H1 (cell line): ENCODE measurements at regions not wholly inside any gene's neighbourhood (a gene's known extent, or its start where the extent isn't known, plus 50 kb on each side); places are given as distances from the start of the nearest gene placed in this dataset.

ENCODE experiments used
- CTCF ChIA-PET: fragments of 300-600 bp; sonication (Branson Sonifier 250); formaldehyde crosslinking; loops from one replicate; lab custom pipeline; 2021; ENCODE audit not compliant: partially characterized antibody; lab: Charles Lee
- POLR2A ChIA-PET: fragments of 300-600 bp; sonication (Branson Sonifier 250); formaldehyde crosslinking; loops from one replicate; lab custom pipeline; 2021; ENCODE audit warnings: inconsistent platforms; ENCODE audit not compliant: partially characterized antibody; lab: Charles Lee
- DNase-seq, 2 experiments: peaks; one replicate each; pipeline versions ENCODE4 v3.0.0 to v3.0.0-alpha.2; 2010 to 2022; ENCODE audit warnings: low spot score in 2 of 2, low read depth in 1 of 2, mixed read lengths in 1 of 2
- FAIRE-seq: peaks from 2 replicates; lab custom pipeline; 2011; peaks lifted over from hg19 to GRCh38; lab: Jason Lieb, UNC
- H2AFZ ChIP-seq: 2 replicates; pipeline ENCODE4 v1.8.1; 2012; ENCODE audit warnings: low read length, inconsistent platforms
- H2AK5ac ChIP-seq: 2 replicates; pipeline ENCODE4 v1.6.1; 2013; ENCODE audit warnings: low read depth, low read length
- H2BK120ac ChIP-seq: replicated peaks from 2 replicates; pipeline ENCODE3; 2013; ENCODE audit warnings: low read depth, low read length, inconsistent platforms
- H2BK12ac ChIP-seq: 2 replicates; pipeline ENCODE4 v1.6.1; 2013; ENCODE audit warnings: low read depth, low read length
- H2BK15ac ChIP-seq: 2 replicates; pipeline ENCODE4 v1.6.1; 2013; ENCODE audit warnings: low read length
- H2BK20ac ChIP-seq: 2 replicates; pipeline ENCODE4 v1.6.1; 2013; ENCODE audit warnings: low read length
- H2BK5ac ChIP-seq: 2 replicates; pipeline ENCODE4 v1.6.1; 2013; ENCODE audit warnings: low read depth, low read length
- H3K14ac ChIP-seq: 2 replicates; pipeline ENCODE4 v1.6.1; 2013; ENCODE audit warnings: inconsistent platforms; ENCODE audit not compliant: insufficient read length
- H3K18ac ChIP-seq: 2 replicates; pipeline ENCODE4 v1.6.1; 2013; ENCODE audit warnings: low read length; ENCODE audit errors: extremely low read depth
- H3K23ac ChIP-seq: 2 replicates; pipeline ENCODE4 v1.6.1; 2013; ENCODE audit warnings: inconsistent platforms; ENCODE audit not compliant: insufficient read length
- H3K23me2 ChIP-seq: 2 replicates; pipeline ENCODE4 v1.6.1; 2013; ENCODE audit warnings: low read depth, low read length
- H3K27ac ChIP-seq: 2 replicates; pipeline ENCODE4 v1.6.1; 2011; ENCODE audit warnings: low read depth, low read length, inconsistent platforms
- H3K27me3 ChIP-seq, 4 experiments: replicated peaks in 1 of 4; 1 replicate in 1 of 4; 2 replicates in 3 of 4; pipeline versions ENCODE4 v1.6.1 to v1.8.1; 2011 to 2013; ENCODE audit warnings: low read length in 3 of 4, mild to moderate bottlenecking in 3 of 4, inconsistent platforms in 2 of 4, mixed read lengths in 2 of 4, moderate library complexity in 1 of 4; ENCODE audit not compliant: control insufficient read depth in 3 of 4, insufficient read depth in 3 of 4; ENCODE audit errors: extremely low read depth in 1 of 4
- H3K36me3 ChIP-seq, 4 experiments: 2 replicates each; pipeline versions ENCODE4 v1.6.1 to v1.8.1; 2011 to 2013; ENCODE audit warnings: mild to moderate bottlenecking in 4 of 4, low read length in 3 of 4, moderate library complexity in 2 of 4, control low read depth in 1 of 4, inconsistent platforms in 1 of 4; ENCODE audit not compliant: insufficient read depth in 4 of 4, control insufficient read depth in 2 of 4
- H3K4ac ChIP-seq: replicated peaks from 2 replicates; pipeline ENCODE3; 2013; ENCODE audit warnings: low read length, low read depth, mixed read lengths, inconsistent platforms; ENCODE audit not compliant: insufficient read length
- H3K4me1 ChIP-seq, 4 experiments: replicated peaks in 1 of 4; 1 replicate in 1 of 4; 2 replicates in 3 of 4; pipeline versions ENCODE4 v1.6.1 to v1.8.1; 2011 to 2013; ENCODE audit warnings: low read length in 3 of 4, inconsistent platforms in 2 of 4, mixed read lengths in 1 of 4; ENCODE audit not compliant: insufficient read depth in 4 of 4, control insufficient read depth in 3 of 4
- H3K4me2 ChIP-seq, 2 experiments: 2 replicates each; pipeline versions ENCODE4 v1.6.1 to v1.8.1; 2011 to 2013; ENCODE audit warnings: low read depth in 2 of 2, low read length in 2 of 2, control low read depth in 1 of 2, inconsistent platforms in 1 of 2, mild to moderate bottlenecking in 1 of 2; ENCODE audit not compliant: insufficient read depth in 1 of 2
- H3K4me3 ChIP-seq, 4 experiments: fragments of 200-600, 300-600 bp in 1 of 4; sonication (generic), shearing (Covaris generic), sonication (Bioruptor Twin) in 1 of 4; 2 replicates each; pipeline versions ENCODE4 v1.5.1 to v1.8.1; 2011 to 2016; ENCODE audit warnings: low read length in 4 of 4, low read depth in 3 of 4, control low read depth in 2 of 4, inconsistent platforms in 2 of 4, mild to moderate bottlenecking in 2 of 4, mixed read lengths in 1 of 4, moderate library complexity in 1 of 4; ENCODE audit not compliant: insufficient read depth in 2 of 4; ENCODE audit errors: extremely low read depth in 1 of 4
- H3K56ac ChIP-seq: replicated peaks from 2 replicates; pipeline ENCODE3; 2013; ENCODE audit warnings: low read depth, mild to moderate bottlenecking, mixed read lengths, low read length, inconsistent platforms; ENCODE audit not compliant: insufficient read length
- H3K79me1 ChIP-seq: 2 replicates; pipeline ENCODE4 v1.6.1; 2013; ENCODE audit warnings: low read depth, low read length, control low read depth
- H3K79me2 ChIP-seq, 2 experiments: 2 replicates each; pipeline versions ENCODE4 v1.6.1 to v1.8.1; 2012 to 2013; ENCODE audit warnings: low read length in 2 of 2, mild to moderate bottlenecking in 2 of 2, inconsistent platforms in 1 of 2; ENCODE audit not compliant: insufficient read depth in 2 of 2, control insufficient read depth in 1 of 2
- H3K9ac ChIP-seq, 4 experiments: replicated peaks in 1 of 4; 1 replicate in 1 of 4; 2 replicates in 3 of 4; pipeline versions ENCODE4 v1.6.1 to v1.8.1; 2011 to 2013; ENCODE audit warnings: low read depth in 3 of 4, low read length in 3 of 4, control low read depth in 2 of 4, mild to moderate bottlenecking in 2 of 4, moderate library complexity in 2 of 4, inconsistent platforms in 1 of 4; ENCODE audit errors: extremely low read depth in 1 of 4
- H3K9me3 ChIP-seq, 2 experiments: 2 replicates each; pipeline versions ENCODE4 v1.6.1 to v1.8.1; 2012 to 2013; ENCODE audit warnings: mild to moderate bottlenecking in 2 of 2, moderate library complexity in 2 of 2, control low read depth in 1 of 2, inconsistent platforms in 1 of 2, low read depth in 1 of 2, low read length in 1 of 2, mixed read lengths in 1 of 2; ENCODE audit not compliant: insufficient read depth in 2 of 2
- H4K20me1 ChIP-seq, 2 experiments: replicated peaks in 1 of 2; 2 replicates each; pipeline versions ENCODE3 to v1.8.1; 2011 to 2013; ENCODE audit warnings: inconsistent platforms in 2 of 2, low read length in 2 of 2, mild to moderate bottlenecking in 1 of 2; ENCODE audit not compliant: insufficient read depth in 2 of 2, control insufficient read depth in 1 of 2
- H4K5ac ChIP-seq: 2 replicates; pipeline ENCODE4 v1.6.1; 2013; ENCODE audit warnings: low read length, low read depth, mixed read lengths, inconsistent platforms; ENCODE audit not compliant: insufficient read length
- H4K8ac ChIP-seq: 2 replicates; pipeline ENCODE4 v1.8.0; 2013; ENCODE audit warnings: mild to moderate bottlenecking, moderate library complexity, low read length, inconsistent platforms; ENCODE audit not compliant: insufficient read depth; ENCODE audit errors: extremely low read depth
- H4K91ac ChIP-seq: replicated peaks from 2 replicates; pipeline ENCODE3; 2013; ENCODE audit warnings: low read length, mixed read lengths, inconsistent platforms; ENCODE audit not compliant: insufficient read length
- CEBPB ChIP-seq: IDR thresholded peaks from 2 replicates; pipeline ENCODE4 v1.6.1; 2012; ENCODE audit warnings: low read depth, low read length
- ZNF274 ChIP-seq: IDR thresholded peaks from 2 replicates; pipeline ENCODE4 v1.7.0; 2012; ENCODE audit warnings: low read length, borderline replicate concordance; ENCODE audit errors: extremely low read depth
- WGBS, 2 experiments: shearing (Covaris generic) in 1 of 2; methylation state at CpG; one replicate each; pipeline versions ENCODE4 v1.1.6 to v1.1.7; 2013 to 2015; ENCODE audit warnings: low lambda C conversion rate in 2 of 2, mixed read lengths in 2 of 2, inconsistent platforms in 1 of 2, low coverage in 1 of 2, missing lambda C conversion rate in 1 of 2; ENCODE audit not compliant: insufficient replicate concordance in 2 of 2, insufficient coverage in 1 of 2, insufficient read length in 1 of 2; ENCODE audit errors: extremely low coverage in 1 of 2, missing lambda C conversion rate in 1 of 2; 5-methylcytosine and 5-hydroxymethylcytosine counted together

DNA sequence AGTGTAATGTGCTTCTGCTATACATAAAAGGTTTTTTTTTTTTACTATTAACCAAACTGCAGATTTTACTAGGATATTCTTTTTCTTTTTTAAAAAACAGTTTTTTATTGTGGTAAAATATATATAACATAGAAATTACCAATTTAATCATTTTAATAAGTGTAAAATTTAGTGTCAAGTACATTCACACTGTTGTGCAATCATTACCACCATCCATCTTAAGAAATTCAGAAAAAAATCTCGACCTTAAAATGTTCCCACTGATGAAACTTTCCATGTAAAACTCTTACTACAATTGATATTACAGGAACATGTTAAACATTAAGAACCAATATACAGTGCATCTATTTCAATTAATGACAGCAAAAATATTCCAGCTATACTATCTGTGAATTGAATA lies 244.8 kb upstream of the FAT3 start:
- FAIRE-seq, result no peak
- Histone ChIP-seq H2BK15ac (no peak overlapping the region), H3K27ac (no peak overlapping the region), H3K79me1 (no peaks in the 10 kb centered on the region), H3K4me2 (no peak overlapping the region), H2BK120ac (no peak overlapping the region), H4K20me1 (no peaks in the 10 kb centered on the region), H3K56ac (no peak overlapping the region), H2BK20ac (no peak overlapping the region), H2AK5ac (no peak overlapping the region), H3K27me3 (no peaks in the 10 kb centered on the region), H4K8ac (no peak overlapping the region), H3K4ac (no peak overlapping the region), H3K9me3 (no peaks in the 10 kb centered on the region), H2BK12ac (no peak overlapping the region), H2AFZ (no peak overlapping the region), H3K23ac (no peak overlapping the region), H3K36me3 (no peaks in the 10 kb centered on the region), H4K5ac (no peak overlapping the region), H3K23me2 (no peaks in the 10 kb centered on the region), H3K14ac (no peak overlapping the region), H3K9ac (no peak overlapping the region), H3K4me1 (no peaks in the 10 kb centered on the region; a peak in 1 of 7 replicates), H4K91ac (no peak overlapping the region), H3K4me3 (no peak overlapping the region), H3K18ac (no peak overlapping the region), H3K79me2 (no peaks in the 10 kb centered on the region), H2BK5ac (no peak overlapping the region)
- ChIA-PET CTCF (no interaction called here), POLR2A (no interaction called here)
- DNase-seq, result no peak
- 90% methylated on average over 1 of the region's 1 CpG; no CpG with 5 or more reads in 1 of the 2 experiments for WGBS, 2 experiments
- TF ChIP-seq ZNF274, result no peak
- peak; percentile 38; the same call in 1 of the 2 replicates for TF ChIP-seq CEBPB
